HCT116 (cell line): ENCODE measurements at regions not wholly inside any gene's neighbourhood (a gene's known extent, or its start where the extent isn't known, plus 50 kb on each side); places are given as distances from the start of the nearest gene placed in this dataset.
"Not testable (repeated sequence)": the region's sequence is repeated elsewhere in the genome, so short reads cannot be mapped to it uniquely, and the experiment has no call there.

Experiments used
- ATAC-seq: fragments of 200-7000 bp; cut with Tn5 transposase; 2 replicates; pipeline ENCODE4 v1.9.1; 2020; ENCODE audit warnings: mild to moderate bottlenecking, moderate library complexity
- BruUV-seq: library from RNA; stranded (reverse); fragments of 400-500 nt; replicated peaks from 2 replicates; lab custom pipeline; 2021; lab: Mats Ljungman, UMichigan
- CTCF ChIA-PET: fragments of 300-600 bp; sonication (Branson Sonifier 250); formaldehyde crosslinking; loops from one replicate; lab custom pipeline; 2021; ENCODE audit warnings: antibody characterized with exemption; lab: Charles Lee
- POLR2A ChIA-PET: fragments of 300-600, 350-600 bp; sonication (Branson Sonifier 250); formaldehyde crosslinking; loops from one replicate; lab custom pipeline; 2021; ENCODE audit warnings: antibody characterized with exemption; lab: Charles Lee
- RAD21 ChIA-PET, 2 experiments: fragments of 300-600 bp; sonication (Branson Sonifier 250); formaldehyde crosslinking; loops; one replicate each; lab custom pipeline; 2023; ENCODE audit warnings: low total read pairs in 2 of 2; ENCODE audit not compliant: uncharacterized antibody in 2 of 2, unreplicated experiment in 2 of 2, low non-redundant PET in 1 of 2; lab: Charles Lee
- DNase-seq: peaks from one replicate; pipeline ENCODE4 v3.0.0-alpha.2; 2010; ENCODE audit warnings: low read depth, low spot score
- H2AFZ ChIP-seq: fragments of 200-600 bp; shearing (Covaris generic), sonication (generic); 2 replicates; pipeline ENCODE4 v1.6.1; 2017; ENCODE audit warnings: low read depth, mixed run types, mixed read lengths, antibody characterized with exemption, low read length; ENCODE audit not compliant: poor library complexity, severe bottlenecking
- H3K27ac ChIP-seq: 2 replicates; pipeline ENCODE4 v1.5.1; 2012; ENCODE audit warnings: low read depth, low read length
- H3K27me3 ChIP-seq: fragments of 200-600 bp; sonication (generic); 2 replicates; pipeline ENCODE4 v1.6.1; 2016; ENCODE audit warnings: mixed run types, low read length, mixed read lengths; ENCODE audit not compliant: insufficient read depth
- H3K36me3 ChIP-seq, 2 experiments: fragments of 200-500 bp in 1 of 2; fragments of 200-600 bp in 1 of 2; sonication (Bioruptor generic) in 1 of 2; sonication (generic) in 1 of 2; 2 replicates each; pipeline versions ENCODE4 v1.5.1 to v1.6.1; 2014 to 2016; ENCODE audit warnings: low read length in 2 of 2, inconsistent platforms in 1 of 2, mixed read lengths in 1 of 2, mixed run types in 1 of 2; ENCODE audit not compliant: insufficient read depth in 2 of 2, control insufficient read depth in 1 of 2
- H3K4me1 ChIP-seq, 2 experiments: fragments of 200-600 bp in 1 of 2; sonication (generic) in 1 of 2; 2 replicates each; pipeline versions ENCODE4 v1.5.1 to v1.6.1; 2012 to 2017; ENCODE audit warnings: low read length in 2 of 2, inconsistent platforms in 1 of 2, mild to moderate bottlenecking in 1 of 2, mixed read lengths in 1 of 2, mixed run types in 1 of 2, moderate library complexity in 1 of 2; ENCODE audit not compliant: insufficient read depth in 2 of 2, control insufficient read depth in 1 of 2
- H3K4me2 ChIP-seq: fragments of 200-600 bp; sonication (generic); 2 replicates; pipeline ENCODE4 v1.6.1; 2017; ENCODE audit warnings: mixed run types, low read length, mixed read lengths
- H3K4me3 ChIP-seq, 2 experiments: fragments of 200-600 bp in 1 of 2; sonication (generic) in 1 of 2; replicated peaks in 1 of 2; 2 replicates each; pipeline ENCODE4 v1.5.1; 2011 to 2016; ENCODE audit warnings: low read length in 2 of 2, control low read depth in 1 of 2, low read depth in 1 of 2, mild to moderate bottlenecking in 1 of 2, mixed read lengths in 1 of 2, mixed run types in 1 of 2
- H3K79me2 ChIP-seq: fragments of 200-600 bp; sonication (generic); 2 replicates; pipeline ENCODE4 v1.6.1; 2017; ENCODE audit warnings: mild to moderate bottlenecking, mixed run types, low read length, moderate library complexity, mixed read lengths; ENCODE audit not compliant: insufficient read depth
- H3K9ac ChIP-seq: fragments of 200-600 bp; sonication (generic); 2 replicates; pipeline ENCODE4 v1.6.1; 2016; ENCODE audit warnings: low read length, mixed read lengths
- H3K9me2 ChIP-seq: fragments of 200-600 bp; sonication (generic), shearing (Covaris generic); 2 replicates; pipeline ENCODE4 v1.6.1; 2017; ENCODE audit warnings: mixed run types, mild to moderate bottlenecking, moderate library complexity; ENCODE audit not compliant: insufficient read depth
- H3K9me3 ChIP-seq, 2 experiments: fragments of 200-500 bp in 1 of 2; fragments of 200-600 bp in 1 of 2; sonication (Bioruptor generic) in 1 of 2; sonication (generic) in 1 of 2; 2 replicates each; pipeline ENCODE4 v1.6.1; 2014 to 2017; ENCODE audit warnings: low read length in 2 of 2, mixed read lengths in 2 of 2, inconsistent platforms in 1 of 2, low read depth in 1 of 2, mild to moderate bottlenecking in 1 of 2, mixed run types in 1 of 2, moderate library complexity in 1 of 2; ENCODE audit not compliant: control insufficient read depth in 1 of 2, insufficient read depth in 1 of 2
- H4K20me1 ChIP-seq: fragments of 200-600 bp; sonication (generic), shearing (Covaris generic); 2 replicates; pipeline ENCODE4 v1.6.1; 2017; ENCODE audit warnings: mixed run types, mild to moderate bottlenecking, moderate library complexity; ENCODE audit not compliant: insufficient read depth
- ATF3 ChIP-seq: IDR thresholded peaks from 2 replicates; pipeline ENCODE4 v1.6.1; 2012
- CEBPB ChIP-seq: IDR thresholded peaks from 2 replicates; pipeline ENCODE4 v1.6.1; 2012; ENCODE audit warnings: low read depth
- CTCF ChIP-seq, 3 experiments: fragments of 200-600 bp in 1 of 3; sonication (generic) in 1 of 3; IDR thresholded peaks in 2 of 3; conservative IDR thresholded peaks in 1 of 3; 2 replicates each; pipeline ENCODE4 v1.5.1; 2012 to 2017; ENCODE audit warnings: low read depth in 2 of 3, low read length in 2 of 3, antibody characterized with exemption in 1 of 3, borderline replicate concordance in 1 of 3, control low read depth in 1 of 3, mild to moderate bottlenecking in 1 of 3, mixed read lengths in 1 of 3, mixed run types in 1 of 3, moderate library complexity in 1 of 3; ENCODE audit not compliant: insufficient read depth in 1 of 3
- EGR1 ChIP-seq: IDR thresholded peaks from 2 replicates; pipeline ENCODE4 v1.6.1; 2012; ENCODE audit warnings: low read depth
- EZH2 ChIP-seq: fragments of 200-600 bp; sonication (generic); IDR thresholded peaks from 2 replicates; pipeline ENCODE4 v1.6.1; 2017; ENCODE audit warnings: antibody characterized with exemption, mixed run types
- MAX ChIP-seq: IDR thresholded peaks from 2 replicates; pipeline ENCODE4 v1.6.1; 2012
- POLR2A ChIP-seq: IDR thresholded peaks from 2 replicates; pipeline ENCODE4 v1.7.0; 2011; ENCODE audit warnings: borderline replicate concordance; ENCODE audit not compliant: insufficient read depth, insufficient read length; ENCODE audit errors: extremely low read depth
- RAD21 ChIP-seq: IDR thresholded peaks from 2 replicates; pipeline ENCODE4 v1.6.1; 2012; ENCODE audit warnings: low read depth, mild to moderate bottlenecking
- REST ChIP-seq: IDR thresholded peaks from 2 replicates; pipeline ENCODE4 v1.6.1; 2012; ENCODE audit warnings: low read depth
- SIN3A ChIP-seq: IDR thresholded peaks from 2 replicates; pipeline ENCODE4 v1.6.1; 2012; ENCODE audit warnings: low read depth
- SRF ChIP-seq: IDR thresholded peaks from 2 replicates; pipeline ENCODE4 v1.6.1; 2012; ENCODE audit warnings: low read depth
- YY1 ChIP-seq: IDR thresholded peaks from 2 replicates; pipeline ENCODE4 v1.6.1; 2011; ENCODE audit warnings: low read length, low read depth, moderate library complexity, mild to moderate bottlenecking; ENCODE audit not compliant: insufficient replicate concordance; ENCODE audit errors: extremely low read depth
- ZFX ChIP-seq: fragments of 450-650 bp; IDR thresholded peaks from 2 replicates; pipeline ENCODE4 v1.6.1; 2017
- intact Hi-C: fragments of 100-400 bp; cut with micrococcal nuclease; formaldehyde crosslinking; loops from 2 replicates; pipeline ENCODE4 v1.10.0; 2022

- H3K9me2 ChIP-seq = no peaks in the 10 kb centered on the region
- no peak overlapping the region for H3K4me2 ChIP-seq
- POLR2A ChIA-PET = no interaction called here
- H2AFZ ChIP-seq = no peak overlapping the region
- H3K9me3 ChIP-seq = peaks cover 0 to 3% of the 10 kb centered on the region in 2 experiments; a peak in 2 of 4 replicates
- no peak overlapping the region for H3K9ac ChIP-seq
- no peaks in the 10 kb centered on the region for H3K79me2 ChIP-seq
- CTCF ChIA-PET = no interaction called here
- no peaks in the 10 kb centered on the region for H3K4me1 ChIP-seq
- H3K27me3 ChIP-seq = no peaks in the 10 kb centered on the region
- BruUV-seq = no TSS peak
- no peak for TF ChIP-seq ATF3
- TF ChIP-seq YY1 = no peak
- TF ChIP-seq SRF = no peak
- TF ChIP-seq EZH2 = no peak
- no peak for TF ChIP-seq CEBPB
- TF ChIP-seq REST = no peak
- TF ChIP-seq POLR2A = no peak
- TF ChIP-seq RAD21 = no peak
- TF ChIP-seq MAX = no peak
- TF ChIP-seq EGR1 = no peak
- no peak for TF ChIP-seq CTCF (IDR thresholded peaks at IDR 0.05 in 2 of 3, conservative IDR thresholded peaks at IDR 0.05 in 1 of 3; ENCODE audit: borderline replicate concordance in 1 of 3, insufficient read depth in 1 of 3, low read depth in 2 of 3, low read length in 2 of 3)
- no peak for TF ChIP-seq SIN3A
- no peak for TF ChIP-seq ZFX
- DNase-seq = no peak
- H3K4me3 ChIP-seq = no peak overlapping the region
- ATAC-seq = no peak
- RAD21 ChIA-PET = no interaction called here
- no peak overlapping the region for H3K27ac ChIP-seq
- intact Hi-C loops = no loop called here
- H3K36me3 ChIP-seq = no peaks in the 10 kb centered on the region
- no peaks in the 10 kb centered on the region for H4K20me1 ChIP-seq
Measured at GRCh38 chr2:126288362-126288761, 367.6 kb upstream of the GYPC start.

- H3K4me2 ChIP-seq, H3K79me2 ChIP-seq, RAD21 ChIA-PET, H3K27ac ChIP-seq, BruUV-seq, H3K4me3 ChIP-seq, H3K27me3 ChIP-seq, H3K9me2 ChIP-seq, intact Hi-C loops, DNase-seq, H4K20me1 ChIP-seq, ATAC-seq, H3K9me3 ChIP-seq, CTCF ChIA-PET, H3K4me1 ChIP-seq, POLR2A ChIA-PET, H3K36me3 ChIP-seq, H2AFZ ChIP-seq, H3K9ac ChIP-seq: not testable (repeated sequence)
Measured at GRCh38 chr2:126293962-126294361, 362.0 kb upstream of the GYPC start.
